GM12801 (cell line): ENCODE measurements at regions not wholly inside any gene's neighbourhood (a gene's known extent, or its start where the extent isn't known, plus 50 kb on each side); places are given as distances from the start of the nearest gene placed in this dataset.

Source experiments
- CTCF ChIP-seq: IDR thresholded peaks from one replicate; pipeline ENCODE4 v1.5.1; 2011; ENCODE audit warnings: control low read depth; ENCODE audit not compliant: insufficient read length; ENCODE audit errors: extremely low read depth

- no peak for TF ChIP-seq CTCF
Measured at GRCh38 chr5:100110497-100110896, 424.7 kb upstream of the FAM174A start.

GRCh38 chr5:100108883-100109282 lies 426.3 kb upstream of the FAM174A start:
- no peak for TF ChIP-seq CTCF

- no peak for TF ChIP-seq CTCF
Measured at GRCh38 chr5:100043475-100043874, 491.7 kb upstream of the FAM174A start.

- TF ChIP-seq CTCF = no peak
Measured at GRCh38 chr5:100026606-100027005, 508.6 kb upstream of the FAM174A start.

GRCh38 chr5:100023536-100023935 lies 511.6 kb upstream of the FAM174A start:
- no peak for TF ChIP-seq CTCF

- TF ChIP-seq CTCF = no peak
Measured at GRCh38 chr5:100017520-100018262, 517.5 kb upstream of the FAM174A start.

- no peak for TF ChIP-seq CTCF
Measured at GRCh38 chr5:100004969-100005368, 530.2 kb upstream of the FAM174A start.
